HUES48 (cell line): ENCODE measurements at regions not wholly inside any gene's neighbourhood (a gene's known extent, or its start where the extent isn't known, plus 50 kb on each side); places are given as distances from the start of the nearest gene placed in this dataset.

Experiments
- H3K27ac ChIP-seq: one replicate; pipeline ENCODE4 v1.7.0; 2013; ENCODE audit warnings: low read depth, low read length, inconsistent platforms
- H3K27me3 ChIP-seq: 2 replicates; pipeline ENCODE4 v1.6.1; 2013; ENCODE audit warnings: mild to moderate bottlenecking, low read length; ENCODE audit not compliant: control insufficient read depth, insufficient read depth
- H3K36me3 ChIP-seq: 2 replicates; pipeline ENCODE4 v1.6.1; 2013; ENCODE audit warnings: low read length; ENCODE audit not compliant: control insufficient read depth, insufficient read depth
- H3K4me1 ChIP-seq: 2 replicates; pipeline ENCODE4 v1.6.1; 2013; ENCODE audit warnings: mild to moderate bottlenecking, low read length; ENCODE audit not compliant: control insufficient read depth, insufficient read depth
- H3K4me3 ChIP-seq: 2 replicates; pipeline ENCODE4 v1.5.1; 2013; ENCODE audit warnings: mild to moderate bottlenecking, low read depth, low read length
- H3K9ac ChIP-seq: 2 replicates; pipeline ENCODE4 v1.6.1; 2013; ENCODE audit warnings: mild to moderate bottlenecking, low read depth, low read length, moderate library complexity
- H3K9me3 ChIP-seq: 2 replicates; pipeline ENCODE4 v1.6.1; 2013; ENCODE audit warnings: low read length; ENCODE audit not compliant: control insufficient read depth, insufficient read depth

- no peaks in the 10 kb centered on the region for H3K27me3 ChIP-seq
- H3K9ac ChIP-seq, result no peak overlapping the region
- H3K27ac ChIP-seq, result no peak overlapping the region
- no peaks in the 10 kb centered on the region for H3K36me3 ChIP-seq
- H3K4me3 ChIP-seq, result no peak overlapping the region
- H3K9me3 ChIP-seq, result no peaks in the 10 kb centered on the region
- H3K4me1 ChIP-seq, result no peaks in the 10 kb centered on the region
These were observed 94.6 kb downstream of the ZPLD1 start for GRCh38 chr3:102529452-102529851.

GRCh38 chr3:102530415-102531181, 95.8 kb downstream of the ZPLD1 start:
- Histone ChIP-seq H3K27me3 (no peaks in the 10 kb centered on the region), H3K27ac (no peak overlapping the region), H3K9ac (no peak overlapping the region), H3K36me3 (no peaks in the 10 kb centered on the region), H3K9me3 (no peaks in the 10 kb centered on the region), H3K4me1 (no peaks in the 10 kb centered on the region), H3K4me3 (no peak overlapping the region)

- no peaks in the 10 kb centered on the region for H3K36me3 ChIP-seq
- H3K4me1 ChIP-seq, result no peaks in the 10 kb centered on the region
- no peaks in the 10 kb centered on the region for H3K27me3 ChIP-seq
These were observed 96.9 kb downstream of the ZPLD1 start for GRCh38 chr3:102531686-102532085.

GRCh38 chr3:102532901-102533300, 98.1 kb downstream of the ZPLD1 start:
- H3K4me1 ChIP-seq, result no peaks in the 10 kb centered on the region
- H3K4me3 ChIP-seq, result no peak overlapping the region
- no peaks in the 10 kb centered on the region for H3K36me3 ChIP-seq
- H3K9me3 ChIP-seq, result no peaks in the 10 kb centered on the region
- no peaks in the 10 kb centered on the region for H3K27me3 ChIP-seq
- no peak overlapping the region for H3K9ac ChIP-seq
- H3K27ac ChIP-seq, result no peak overlapping the region

More at GRCh38 chr3:102531686-102532085, 96.9 kb downstream of the ZPLD1 start:
- H3K9ac ChIP-seq, result no peak overlapping the region
- no peak overlapping the region for H3K27ac ChIP-seq
- H3K4me3 ChIP-seq, result no peak overlapping the region
- no peaks in the 10 kb centered on the region for H3K9me3 ChIP-seq

GRCh38 chr3:102533784-102534183, 99.0 kb downstream of the ZPLD1 start:
- Histone ChIP-seq H3K36me3 (no peaks in the 10 kb centered on the region), H3K27me3 (no peaks in the 10 kb centered on the region), H3K4me1 (no peaks in the 10 kb centered on the region), H3K27ac (no peak overlapping the region), H3K9ac (no peak overlapping the region), H3K9me3 (no peaks in the 10 kb centered on the region), H3K4me3 (no peak overlapping the region)

- no peak overlapping the region for H3K4me3 ChIP-seq
- H3K27me3 ChIP-seq, result no peaks in the 10 kb centered on the region
- H3K9me3 ChIP-seq, result no peaks in the 10 kb centered on the region
- H3K9ac ChIP-seq, result no peak overlapping the region
- no peak overlapping the region for H3K27ac ChIP-seq
- no peaks in the 10 kb centered on the region for H3K36me3 ChIP-seq
- no peaks in the 10 kb centered on the region for H3K4me1 ChIP-seq
These were observed 101.6 kb downstream of the ZPLD1 start for GRCh38 chr3:102536456-102536855.

- no peaks in the 10 kb centered on the region for H3K27me3 ChIP-seq
- H3K27ac ChIP-seq, result no peak overlapping the region
These were observed 102.3 kb downstream of the ZPLD1 start for GRCh38 chr3:102537123-102537522.

GRCh38 chr3:102544741-102545140, 109.9 kb downstream of the ZPLD1 start:
- Histone ChIP-seq H3K4me1 (no peaks in the 10 kb centered on the region), H3K27me3 (no peaks in the 10 kb centered on the region), H3K9me3 (no peaks in the 10 kb centered on the region), H3K36me3 (no peaks in the 10 kb centered on the region), H3K9ac (no peak overlapping the region), H3K4me3 (no peak overlapping the region), H3K27ac (no peak overlapping the region)

More at GRCh38 chr3:102537123-102537522, 102.3 kb downstream of the ZPLD1 start:
- Histone ChIP-seq H3K9me3 (no peaks in the 10 kb centered on the region), H3K4me1 (no peaks in the 10 kb centered on the region), H3K36me3 (no peaks in the 10 kb centered on the region), H3K4me3 (no peak overlapping the region), H3K9ac (no peak overlapping the region)

- Histone ChIP-seq H3K9ac (no peak overlapping the region), H3K4me1 (no peaks in the 10 kb centered on the region), H3K4me3 (no peak overlapping the region)
These were observed 110.5 kb downstream of the ZPLD1 start for GRCh38 chr3:102545276-102545675.

GRCh38 chr3:102553876-102554275, 119.1 kb downstream of the ZPLD1 start:
- Histone ChIP-seq H3K27me3 (no peaks in the 10 kb centered on the region), H3K27ac (no peak overlapping the region), H3K9ac (no peak overlapping the region), H3K4me3 (no peak overlapping the region), H3K9me3 (no peaks in the 10 kb centered on the region), H3K36me3 (no peaks in the 10 kb centered on the region), H3K4me1 (no peaks in the 10 kb centered on the region)

More at GRCh38 chr3:102545276-102545675, 110.5 kb downstream of the ZPLD1 start:
- no peaks in the 10 kb centered on the region for H3K36me3 ChIP-seq
- H3K27ac ChIP-seq, result no peak overlapping the region
- no peaks in the 10 kb centered on the region for H3K27me3 ChIP-seq
- H3K9me3 ChIP-seq, result no peaks in the 10 kb centered on the region

GRCh38 chr3:102570511-102570910, 135.7 kb downstream of the ZPLD1 start:
- H3K36me3 ChIP-seq, result no peaks in the 10 kb centered on the region
- no peak overlapping the region for H3K27ac ChIP-seq
- no peaks in the 10 kb centered on the region for H3K27me3 ChIP-seq
- H3K9ac ChIP-seq, result no peak overlapping the region
- H3K9me3 ChIP-seq, result no peaks in the 10 kb centered on the region
- H3K4me3 ChIP-seq, result no peak overlapping the region
- H3K4me1 ChIP-seq, result no peaks in the 10 kb centered on the region
